SK-N-MC (cell line): ENCODE measurements at regions not wholly inside any gene's neighbourhood (a gene's known extent, or its start where the extent isn't known, plus 50 kb on each side); places are given as distances from the start of the nearest gene placed in this dataset.
A peak's percentile ranks its signal among the peaks of the same experiment; 100 is the strongest.

ENCODE experiments used
- DNase-seq: peaks from one replicate; pipeline ENCODE4 v3.0.0-alpha.2; 2011; ENCODE audit warnings: low read depth, low spot score
- H3K27ac ChIP-seq: fragments of 200-600 bp; sonication (generic); 2 replicates; pipeline ENCODE4 v1.5.1; 2016; ENCODE audit warnings: mixed run types
- H3K36me3 ChIP-seq: fragments of 200-600 bp; sonication (generic); 2 replicates; pipeline ENCODE4 v1.6.1; 2017; ENCODE audit warnings: antibody characterized with exemption, low read length, mixed read lengths; ENCODE audit not compliant: insufficient read depth
- H3K4me3 ChIP-seq: fragments of 200-600 bp; sonication (generic); 2 replicates; pipeline ENCODE4 v1.5.1; 2016
- H3K9ac ChIP-seq: fragments of 200-600 bp; sonication (generic); 2 replicates; pipeline ENCODE4 v1.8.0; 2017; ENCODE audit warnings: mixed run types, mixed read lengths; ENCODE audit not compliant: insufficient read length
- H3K9me3 ChIP-seq: fragments of 200-600 bp; sonication (generic); 2 replicates; pipeline ENCODE4 v1.6.1; 2017; ENCODE audit warnings: low read depth, mild to moderate bottlenecking, antibody characterized with exemption, low read length, moderate library complexity, mixed read lengths
- EZH2 ChIP-seq: fragments of 200-600 bp; sonication (generic); IDR thresholded peaks from one replicate; pipeline ENCODE4 v1.6.1; 2017; ENCODE audit warnings: antibody characterized with exemption
- FOXP2 ChIP-seq: optimal IDR thresholded peaks from 2 replicates; pipeline ENCODE3; 2011; ENCODE audit warnings: mild to moderate bottlenecking, moderate library complexity; ENCODE audit not compliant: insufficient read depth; ENCODE audit errors: extremely low read length, control extremely low read depth
- POLR2AphosphoS5 ChIP-seq: IDR thresholded peaks from 2 replicates; pipeline ENCODE4 v1.6.1; 2012; ENCODE audit warnings: mild to moderate bottlenecking, low read depth, low read length, borderline replicate concordance

DNA sequence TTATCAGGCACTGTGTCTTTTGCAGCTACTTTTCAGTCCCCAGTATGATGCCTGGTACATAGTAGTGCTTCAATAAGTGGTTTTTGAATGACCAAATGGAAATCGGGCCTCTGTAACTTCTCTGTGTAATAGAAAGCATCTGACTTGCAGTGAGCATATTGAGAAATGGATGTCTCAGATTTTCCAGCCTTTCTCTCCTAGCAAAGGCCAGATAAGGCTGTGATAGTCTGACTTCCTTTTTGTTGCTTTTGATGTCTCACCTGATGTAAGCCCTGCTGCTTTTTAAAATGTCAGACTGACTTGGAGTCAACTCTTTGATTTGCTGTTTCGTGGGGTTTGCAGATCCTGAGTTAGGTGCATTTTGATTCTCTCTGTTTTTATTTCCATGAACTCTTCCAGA lies 590.0 kb upstream of the ZNF608 start:
- no peak for TF ChIP-seq FOXP2
- Histone ChIP-seq H3K9ac (no peak overlapping the region), H3K4me3 (no peak overlapping the region), H3K9me3 (no peaks in the 10 kb centered on the region), H3K36me3 (no peaks in the 10 kb centered on the region), H3K27ac (no peak overlapping the region)
- DNase-seq, result no peak

DNA sequence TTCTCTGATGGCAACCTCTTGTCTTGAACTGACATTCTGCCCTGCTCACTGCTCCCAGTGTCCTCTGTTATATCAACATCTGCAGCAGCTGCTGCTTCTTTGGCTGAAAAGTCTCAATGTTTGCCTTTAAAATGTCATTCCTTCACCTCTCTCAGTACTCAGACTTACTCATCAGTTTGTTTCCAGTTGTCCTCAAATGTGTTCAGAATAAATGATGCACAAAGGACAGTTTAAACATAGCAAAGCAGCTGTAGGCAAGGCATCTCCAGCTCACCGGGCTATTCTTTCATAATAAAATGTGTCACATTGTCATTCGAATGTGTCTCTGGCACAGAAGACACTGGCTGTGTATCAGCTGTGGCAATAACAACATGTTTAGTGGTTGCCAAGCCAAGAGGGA lies 590.9 kb upstream of the ZNF608 start:
- Histone ChIP-seq H3K9me3 (no peaks in the 10 kb centered on the region), H3K27ac (no peak overlapping the region), H3K36me3 (no peaks in the 10 kb centered on the region), H3K4me3 (no peak overlapping the region), H3K9ac (no peak overlapping the region)
- DNase-seq, result no peak
- no peak for TF ChIP-seq FOXP2

DNA sequence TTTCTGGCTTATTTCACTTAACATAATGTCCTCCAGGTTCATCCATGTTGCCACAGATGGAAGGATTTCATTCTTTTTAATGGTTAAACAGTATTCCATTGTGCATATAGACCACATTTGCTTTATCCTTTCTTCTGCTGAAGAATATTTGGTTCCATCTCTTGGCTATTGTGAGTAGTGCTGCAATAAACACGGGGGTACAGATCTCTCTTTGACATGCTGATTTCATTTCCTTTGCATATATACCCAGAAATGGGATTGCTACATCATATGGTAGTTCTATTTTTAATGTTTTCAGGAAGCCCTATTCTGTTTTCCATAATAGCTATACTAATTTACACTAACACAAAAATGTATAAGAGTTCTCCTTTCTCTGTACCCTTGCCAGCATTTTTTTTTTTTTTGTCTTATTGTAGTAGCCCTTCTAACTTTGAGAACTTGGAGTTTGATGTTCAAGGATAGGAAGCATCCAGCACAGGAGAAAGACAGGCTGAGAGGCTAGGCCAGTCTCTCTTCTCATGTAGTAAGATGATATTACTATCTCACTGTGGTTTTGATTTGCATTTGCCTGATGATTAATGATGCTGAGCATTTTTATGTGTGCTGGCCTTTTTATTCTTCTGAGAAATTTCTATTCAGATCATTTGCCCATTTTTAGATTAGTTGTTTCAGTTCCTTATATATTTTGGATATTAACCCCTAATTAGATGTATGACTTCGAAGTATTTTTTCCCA lies 592.2 kb upstream of the ZNF608 start:
- H3K36me3 ChIP-seq, result no peaks in the 10 kb centered on the region

GRCh38 chr5:125341436-125341835 lies 595.0 kb upstream of the ZNF608 start:
- H3K9ac ChIP-seq, result no peak overlapping the region
- H3K27ac ChIP-seq, result no peak overlapping the region
- no peaks in the 10 kb centered on the region for H3K9me3 ChIP-seq
- H3K4me3 ChIP-seq, result no peak overlapping the region
- DNase-seq, result no peak
- no peak for TF ChIP-seq POLR2AphosphoS5
- TF ChIP-seq EZH2, result no peak
- TF ChIP-seq FOXP2, result no peak
- H3K36me3 ChIP-seq, result no peaks in the 10 kb centered on the region

More for the DNA sequence above, 592.2 kb upstream of the ZNF608 start:
- Histone ChIP-seq H3K9me3 (no peaks in the 10 kb centered on the region), H3K27ac (no peak overlapping the region), H3K9ac (no peak overlapping the region), H3K4me3 (no peak overlapping the region)
- no peak for DNase-seq
- TF ChIP-seq POLR2AphosphoS5 (no peak), FOXP2 (no peak), EZH2 (no peak)

DNA sequence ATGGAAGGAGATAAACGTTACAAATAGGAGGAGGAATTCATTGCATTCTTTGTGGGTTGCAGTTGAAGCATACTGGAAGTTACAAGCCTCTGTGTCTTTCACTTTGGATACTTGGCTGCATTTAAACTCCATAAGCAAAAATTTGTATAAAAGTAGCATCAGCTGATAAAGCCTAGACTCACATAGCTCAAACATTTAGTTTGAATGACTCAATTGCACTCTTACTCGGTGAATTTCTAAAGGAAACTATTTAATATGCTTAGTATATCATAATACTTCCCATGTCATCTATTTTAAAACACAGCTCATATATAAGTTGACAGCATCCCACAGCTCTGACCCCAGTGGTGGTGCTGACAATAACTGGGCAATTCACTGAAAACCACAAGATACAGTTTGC lies 596.6 kb upstream of the ZNF608 start:
- H3K36me3 ChIP-seq, result no peaks in the 10 kb centered on the region
- no peak for DNase-seq
- H3K4me3 ChIP-seq, result no peak overlapping the region
- H3K9me3 ChIP-seq, result no peaks in the 10 kb centered on the region
- no peak overlapping the region for H3K27ac ChIP-seq
- TF ChIP-seq POLR2AphosphoS5 (no peak), EZH2 (no peak), FOXP2 (no peak)
- no peak overlapping the region for H3K9ac ChIP-seq

DNA sequence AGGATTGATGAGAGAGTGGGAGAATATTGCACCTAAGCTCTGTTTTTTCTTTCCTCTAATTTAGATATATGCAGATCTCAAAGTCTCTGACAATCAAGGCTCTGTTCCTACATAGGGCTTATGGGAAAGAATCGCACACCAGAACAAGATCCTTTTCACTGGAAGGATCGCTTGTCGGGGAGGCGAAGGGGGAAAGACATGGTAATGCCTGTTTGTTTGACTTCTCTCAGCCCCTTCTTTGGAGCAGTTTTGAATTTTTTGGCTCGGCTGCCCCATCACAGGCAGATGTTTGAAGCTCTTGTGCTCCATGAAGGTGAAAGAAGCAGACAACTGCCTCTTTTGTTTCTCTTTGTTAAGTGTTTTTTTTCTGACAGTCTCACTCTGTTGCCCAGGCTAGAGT lies 599.9 kb upstream of the ZNF608 start:
- Histone ChIP-seq H3K9ac (no peak overlapping the region), H3K4me3 (no peak overlapping the region), H3K9me3 (no peaks in the 10 kb centered on the region), H3K27ac (no peak overlapping the region), H3K36me3 (no peaks in the 10 kb centered on the region)
- DNase-seq, result no peak
- TF ChIP-seq EZH2 (no peak), FOXP2 (no peak), POLR2AphosphoS5 (no peak)

GRCh38 chr5:125348221-125348692 lies 601.8 kb upstream of the ZNF608 start:
- Histone ChIP-seq H3K9ac (no peak overlapping the region), H3K36me3 (no peaks in the 10 kb centered on the region), H3K27ac (no peak overlapping the region), H3K9me3 (no peaks in the 10 kb centered on the region), H3K4me3 (0 out of 2 replicates have a peak overlapping the region, but pooled peaks have one; percentile 3)
- TF ChIP-seq POLR2AphosphoS5 (no peak), EZH2 (no peak), FOXP2 (no peak)
- no peak for DNase-seq

DNA sequence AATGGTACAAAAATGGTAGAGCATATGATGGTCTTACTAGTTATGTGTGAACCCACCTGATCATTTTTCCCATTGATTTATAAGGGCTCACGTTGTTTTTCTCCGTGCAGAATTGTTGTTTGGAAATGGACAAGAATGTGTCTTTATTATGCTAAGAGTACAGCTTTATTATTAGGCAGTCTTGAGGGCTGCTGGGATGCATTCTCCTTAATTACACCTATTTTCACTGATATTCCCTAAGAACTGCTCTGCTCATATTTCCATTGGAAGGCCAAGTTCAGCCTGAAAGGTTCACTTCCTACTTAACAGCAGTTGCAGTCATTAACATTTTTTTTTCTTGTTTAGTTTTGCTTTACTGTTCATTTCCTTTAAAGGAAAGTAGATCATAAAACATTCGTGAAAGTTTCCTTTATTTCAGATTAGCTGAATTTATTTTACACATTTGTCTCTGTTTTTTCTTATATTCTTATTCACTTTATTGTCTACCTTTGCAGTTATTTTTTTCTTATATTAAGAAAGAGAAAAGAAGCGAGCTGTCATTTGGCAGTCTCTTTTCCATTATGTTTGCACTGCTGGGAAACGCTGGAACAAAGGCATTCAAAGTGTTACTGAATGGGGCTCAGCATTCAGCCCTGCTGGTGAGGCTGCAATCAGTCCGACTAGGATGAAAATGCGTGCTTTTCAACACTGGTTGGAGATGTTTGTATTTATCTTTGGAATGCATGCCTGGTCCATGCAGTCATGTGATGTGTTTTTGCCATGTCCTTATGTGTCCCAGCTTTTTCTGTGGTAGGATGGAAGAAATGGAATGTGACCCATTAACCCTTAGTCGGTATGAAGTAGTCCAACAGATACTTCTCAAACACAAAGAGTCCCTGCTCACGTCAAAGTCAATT lies 602.7 kb upstream of the ZNF608 start:
- Histone ChIP-seq H3K9ac (no peak overlapping the region), H3K9me3 (no peaks in the 10 kb centered on the region), H3K4me3 (no peak overlapping the region), H3K27ac (no peak overlapping the region), H3K36me3 (no peaks in the 10 kb centered on the region)
- no peak for DNase-seq
- no peak for TF ChIP-seq EZH2
- TF ChIP-seq FOXP2, result no peak
- TF ChIP-seq POLR2AphosphoS5, result no peak
